ENCODE measurements at regions not wholly inside any gene's neighbourhood (a gene's known extent, or its start where the extent isn't known, plus 50 kb on each side); places are given as distances from the start of the nearest gene placed in this dataset.
"Not testable (repeated sequence)": the region's sequence is repeated elsewhere in the genome, so short reads cannot be mapped to it uniquely, and the experiment has no call there.

- DNase-seq (no peak), ATAC-seq (no peak)
- no peak overlapping the region for H3K27ac ChIP-seq
- 14 to 37% (median 33%) methylated on average over 2 of the region's 2 CpGs for WGBS, 3 donors
- no peak overlapping the region for H3K4me3 ChIP-seq
- intact Hi-C loops (cut with DNase I) = no loop called here
- H3K36me3 ChIP-seq (ENCODE audit: insufficient read depth in 1 of 2, low read depth in 1 of 2) = no peaks in the 10 kb centered on the region
- no peaks in the 10 kb centered on the region for H3K27me3 ChIP-seq (ENCODE audit: insufficient read depth in 3 of 3, low read length in 2 of 3)
- no peaks in the 10 kb centered on the region for H3K9me3 ChIP-seq
- TF ChIP-seq CTCF (IDR thresholded peaks at IDR 0.05) = no peak
- H3K4me1 ChIP-seq = no peaks in the 10 kb centered on the region
Measured at GRCh38 chrX:67044866-67045265, 406.0 kb upstream of the EDA2R start.

- WGBS, 3 donors = 32 to 47% (median 42%) methylated on average over 4 of the region's 4 CpGs
- DNase-seq (no peak), ATAC-seq (no peak)
- H3K4me1 ChIP-seq = no peaks in the 10 kb centered on the region
- intact Hi-C loops (cut with DNase I) = no loop called here
- H3K9me3 ChIP-seq = no peaks in the 10 kb centered on the region
- TF ChIP-seq CTCF (IDR thresholded peaks at IDR 0.05) = no peak
- no peaks in the 10 kb centered on the region for H3K27me3 ChIP-seq (ENCODE audit: insufficient read depth in 3 of 3, low read length in 2 of 3)
- no peak overlapping the region for H3K27ac ChIP-seq
- H3K4me3 ChIP-seq = no peak overlapping the region
- H3K36me3 ChIP-seq (ENCODE audit: insufficient read depth in 1 of 2, low read depth in 1 of 2) = no peaks in the 10 kb centered on the region
Measured at GRCh38 chrX:67044029-67044653, 405.3 kb upstream of the EDA2R start.

- WGBS, 3 donors = 64 to 87% (median 73%) methylated on average over 1 of the region's 1 CpG
- no peak for ATAC-seq
- peaks cover 10% of the 10 kb centered on the region for H3K9me3 ChIP-seq
- H3K36me3 ChIP-seq (ENCODE audit: insufficient read depth in 1 of 2, low read depth in 1 of 2) = no peaks in the 10 kb centered on the region
- no peaks in the 10 kb centered on the region for H3K4me1 ChIP-seq
- H3K4me3 ChIP-seq = no peak overlapping the region
- H3K27ac ChIP-seq = no peak overlapping the region
- intact Hi-C loops (cut with DNase I) = no loop called here
- H3K27me3 ChIP-seq (ENCODE audit: insufficient read depth in 3 of 3, low read length in 2 of 3) = no peaks in the 10 kb centered on the region
- no peak for TF ChIP-seq CTCF (IDR thresholded peaks at IDR 0.05)
- DNase-seq = no peak
Measured at GRCh38 chrX:67004451-67004850, 365.6 kb upstream of the EDA2R start.

- H3K4me3 ChIP-seq = no peak overlapping the region
- H3K27me3 ChIP-seq (ENCODE audit: insufficient read depth in 3 of 3, low read length in 2 of 3) = no peaks in the 10 kb centered on the region
- no peak for DNase-seq
- H3K4me1 ChIP-seq = no peaks in the 10 kb centered on the region
- no peak for ATAC-seq
- no peaks in the 10 kb centered on the region for H3K36me3 ChIP-seq (ENCODE audit: insufficient read depth in 1 of 2, low read depth in 1 of 2)
- WGBS, 3 donors = 25 to 40% (median 33%) methylated on average over 1 to 2 of the region's 2 CpGs
- H3K9me3 ChIP-seq = no peaks in the 10 kb centered on the region
- no peak for TF ChIP-seq CTCF (IDR thresholded peaks at IDR 0.05)
- intact Hi-C loops (cut with DNase I) = no loop called here
- no peak overlapping the region for H3K27ac ChIP-seq
Measured at GRCh38 chrX:66994729-66995128, 355.9 kb upstream of the EDA2R start.

- ATAC-seq; H3K9me3 ChIP-seq; H3K4me1 ChIP-seq; intact Hi-C loops (cut with DNase I); DNase-seq; H3K27ac ChIP-seq; H3K4me3 ChIP-seq; H3K36me3 ChIP-seq (ENCODE audit: insufficient read depth in 1 of 2, low read depth in 1 of 2); H3K27me3 ChIP-seq (ENCODE audit: insufficient read depth in 3 of 3, low read length in 2 of 3): not testable (repeated sequence)
- 74 to 79% (median 78%) methylated on average over 2 of the region's 2 CpGs for WGBS, 3 donors
Measured at GRCh38 chrX:66992077-66992476, 353.2 kb upstream of the EDA2R start.

Data from psoas muscle (tissue), 7 donors.